ENCODE measurements at regions not wholly inside any gene's neighbourhood (a gene's known extent, or its start where the extent isn't known, plus 50 kb on each side); places are given as distances from the start of the nearest gene placed in this dataset.

- TF ChIP-seq CTCF (IDR thresholded peaks at IDR 0.05) (no peak), POLR2A (IDR thresholded peaks at IDR 0.05) (no peak)
Measured at GRCh38 chr14:40115583-40115982, 683.4 kb upstream of the FBXO33 start.
